ENCODE measurements at regions not wholly inside any gene's neighbourhood (a gene's known extent, or its start where the extent isn't known, plus 50 kb on each side); places are given as distances from the start of the nearest gene placed in this dataset.

DNA sequence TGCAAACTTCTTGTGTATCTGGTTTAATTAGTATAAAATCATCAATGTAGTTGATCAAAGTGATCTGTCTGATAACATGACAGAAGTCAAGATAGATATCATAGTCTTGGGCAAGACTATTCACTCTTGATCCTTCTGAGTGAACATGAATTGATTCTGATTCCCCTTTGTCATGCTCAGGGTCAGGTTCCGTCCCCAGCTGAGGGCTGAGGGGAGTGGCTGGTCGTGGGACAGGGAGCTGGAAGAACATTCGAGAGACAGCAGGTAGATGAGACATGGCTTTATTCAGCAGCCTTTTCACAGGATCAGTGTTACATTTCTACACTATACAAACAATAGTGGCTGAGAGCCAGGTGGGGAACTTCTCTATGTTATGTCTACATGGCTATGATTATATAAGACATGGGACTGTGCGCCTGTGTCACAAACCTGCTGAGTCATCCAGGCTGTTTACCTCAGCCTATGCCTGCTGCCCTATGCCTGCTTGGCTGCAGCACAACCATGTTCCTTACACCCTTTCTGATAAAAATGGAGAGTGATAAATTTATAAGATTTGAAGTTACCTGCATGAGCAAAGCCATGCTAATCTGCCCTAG lies 586.9 kb upstream of the NR3C2 start:
- DNase-seq = no peak

DNA sequence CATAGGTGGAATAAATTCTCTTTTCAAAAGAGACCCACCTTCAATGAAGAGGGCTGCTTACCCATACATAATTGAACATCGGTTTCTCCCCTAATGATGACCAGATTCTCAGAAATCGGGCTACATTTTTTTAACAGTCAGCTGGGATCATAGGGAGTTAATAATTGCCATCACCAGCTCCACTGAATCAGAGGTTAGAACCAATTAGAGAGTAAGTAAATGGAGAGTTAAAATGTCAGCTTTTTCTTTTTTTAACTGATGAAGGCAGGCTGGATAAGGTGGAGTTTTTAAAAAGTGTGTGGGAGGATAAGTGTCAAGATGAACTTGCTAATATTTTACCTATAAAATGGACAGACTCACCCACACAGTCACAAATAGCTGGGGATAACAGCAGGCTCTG lies 584.5 kb upstream of the NR3C2 start:
- DNase-seq = no peak

- DNase-seq = no peak
These were observed 575.0 kb upstream of the NR3C2 start for GRCh38 chr4:149017002-149017734.

- DNase-seq = no peak
These were observed 567.0 kb upstream of the NR3C2 start for GRCh38 chr4:149009223-149009622.

DNA sequence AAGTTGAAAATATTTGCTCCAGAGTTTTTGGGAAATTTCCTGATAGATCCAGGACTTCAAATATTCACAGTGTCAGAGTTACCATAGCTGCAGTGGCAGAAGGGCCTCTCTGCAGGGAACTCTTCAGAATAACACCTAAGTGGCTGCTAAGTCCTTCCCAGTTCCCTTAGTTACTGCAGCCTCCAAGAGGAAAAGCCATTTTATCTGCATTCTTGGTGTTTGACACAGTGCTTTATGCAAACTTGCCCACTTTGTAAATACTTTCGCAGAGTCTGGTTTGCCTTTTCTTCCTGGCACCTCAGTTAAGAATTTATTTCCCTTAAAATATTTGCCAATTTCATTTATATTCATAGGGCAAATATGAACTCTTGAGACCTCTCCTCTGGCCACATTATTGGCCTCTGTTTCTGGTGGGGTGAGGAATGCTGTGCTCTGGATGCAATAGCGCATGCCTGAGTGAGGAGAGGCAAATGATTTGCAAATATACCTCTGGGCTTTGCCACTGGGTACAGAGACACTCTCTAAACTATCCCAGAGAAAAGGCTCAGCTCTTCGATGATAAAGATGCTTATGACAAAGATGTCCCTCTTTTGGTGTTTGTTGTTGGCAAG lies 566.3 kb upstream of the NR3C2 start:
- no peak for DNase-seq

- DNase-seq = peak; percentile 0 to 36
These were observed 563.0 kb upstream of the NR3C2 start for GRCh38 chr4:149005191-149005590.

GRCh38 chr4:148999924-149000323 lies 557.7 kb upstream of the NR3C2 start:
- DNase-seq = no peak

DNA sequence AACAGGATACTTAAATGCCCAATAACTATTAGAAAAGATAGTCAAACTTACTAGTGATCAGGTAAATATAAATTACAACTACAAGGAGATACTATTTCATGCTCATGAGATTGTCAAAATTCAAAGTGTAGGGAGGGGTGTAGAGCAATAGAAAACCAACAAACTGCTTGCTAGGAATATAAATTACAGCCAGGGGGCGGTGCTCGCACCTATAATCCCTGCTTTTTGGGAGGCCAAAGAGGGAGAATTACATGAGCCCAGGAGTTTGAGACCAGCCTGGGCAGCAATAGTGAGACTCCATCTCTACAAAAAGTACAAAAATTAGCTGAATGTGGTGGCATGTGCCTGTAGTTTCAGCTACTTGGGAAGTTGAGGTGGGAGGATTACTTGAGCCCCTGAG lies 556.5 kb upstream of the NR3C2 start:
- DNase-seq = peak in 1 of 2 experiments; percentile 3

GRCh38 chr4:148986951-148987350 lies 544.7 kb upstream of the NR3C2 start:
- DNase-seq = no peak

DNA sequence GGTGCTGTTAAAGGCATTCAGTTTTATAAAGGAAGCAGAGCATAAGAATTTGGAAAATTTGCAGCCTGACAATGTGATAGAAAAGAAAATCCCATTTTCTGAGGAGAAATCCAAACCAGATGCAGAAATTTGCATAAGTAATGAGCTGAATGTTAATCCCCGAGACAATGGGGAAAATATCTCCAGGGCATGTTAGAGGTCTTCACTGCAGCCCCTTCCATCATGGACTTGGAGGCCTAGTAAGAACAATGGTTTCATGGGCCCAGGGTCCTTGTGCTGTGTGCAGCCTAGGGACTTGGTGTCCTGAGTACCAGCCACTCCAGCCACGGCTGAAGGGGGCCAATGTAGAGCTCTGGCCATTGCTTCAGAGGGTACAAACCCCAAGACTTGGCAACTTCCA lies 542.7 kb upstream of the NR3C2 start:
- no peak for DNase-seq

GRCh38 chr4:148982200-148982599 lies 540.0 kb upstream of the NR3C2 start:
- no peak for DNase-seq

DNA sequence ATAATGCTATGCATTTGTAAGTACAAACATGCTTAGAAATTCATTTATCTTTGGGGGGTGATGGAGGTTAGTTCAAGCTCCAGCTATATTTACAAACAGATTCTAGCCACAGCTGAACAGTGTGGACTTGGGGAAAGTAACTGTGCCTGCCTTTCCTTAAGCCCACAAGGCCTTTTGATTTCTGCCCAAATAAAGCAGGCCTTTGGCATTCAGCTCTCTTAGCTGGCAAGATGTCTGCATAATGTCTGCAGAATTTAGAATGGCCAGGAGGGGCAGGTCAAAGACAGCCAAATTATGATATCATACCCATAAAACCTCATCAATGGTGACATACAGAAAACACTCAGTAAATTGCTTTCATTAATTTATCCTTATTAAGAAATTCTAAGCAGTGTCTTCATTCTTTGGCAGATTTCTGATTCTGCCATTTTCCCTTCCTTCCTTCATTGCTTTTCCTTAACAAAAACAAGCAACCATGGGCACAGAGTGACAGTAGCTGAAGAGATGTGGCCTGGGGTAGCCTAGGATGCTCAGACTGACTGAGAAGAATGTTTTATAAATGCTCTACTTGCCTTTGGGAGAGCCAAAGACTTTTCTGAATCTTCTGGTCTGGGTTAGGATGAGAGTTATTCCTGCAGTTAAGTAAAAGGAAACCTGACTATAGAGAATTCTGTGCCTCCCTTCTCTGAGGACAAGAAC lies 538.7 kb upstream of the NR3C2 start:
- no peak for DNase-seq

DNA sequence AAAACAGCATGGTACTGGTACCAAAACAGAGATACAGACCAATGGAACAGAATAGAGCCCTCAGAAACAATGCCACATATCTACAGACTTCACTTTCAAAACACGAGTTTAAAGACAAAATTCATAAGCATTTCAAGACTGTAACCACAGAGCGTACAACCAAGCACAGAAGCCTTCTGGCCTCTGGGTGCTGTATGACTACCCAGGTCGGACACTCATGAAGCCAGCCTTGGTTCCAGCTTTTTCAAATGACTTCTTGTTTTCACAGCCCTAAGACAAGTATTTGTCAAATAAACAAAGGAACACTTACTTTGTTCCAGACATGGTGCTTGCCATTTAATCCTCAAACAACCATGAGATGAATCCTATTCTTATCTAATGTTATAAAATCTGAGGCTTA lies 536.1 kb upstream of the NR3C2 start:
- no peak for DNase-seq

- DNase-seq = no peak
These were observed 533.2 kb upstream of the NR3C2 start for GRCh38 chr4:148975464-148975863.

DNA sequence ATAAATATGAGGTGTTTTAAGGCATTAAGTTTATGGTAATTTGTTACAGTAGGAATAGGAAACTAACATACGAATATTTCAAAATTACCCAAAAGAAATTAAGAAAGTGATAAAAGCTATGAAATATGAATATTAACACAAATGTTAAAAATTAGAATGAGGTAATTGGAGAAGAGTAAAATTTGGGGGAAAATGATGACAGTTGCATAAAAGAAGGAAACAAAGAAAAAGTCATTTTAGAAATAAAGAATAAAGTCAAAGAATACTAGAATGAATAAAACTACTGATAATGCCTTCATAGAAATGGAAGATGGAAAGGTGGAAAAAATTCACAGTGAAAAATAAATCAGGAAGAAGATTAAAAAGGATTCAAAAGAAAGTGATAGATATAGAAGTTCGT lies 522.9 kb upstream of the NR3C2 start:
- DNase-seq = no peak

DNA sequence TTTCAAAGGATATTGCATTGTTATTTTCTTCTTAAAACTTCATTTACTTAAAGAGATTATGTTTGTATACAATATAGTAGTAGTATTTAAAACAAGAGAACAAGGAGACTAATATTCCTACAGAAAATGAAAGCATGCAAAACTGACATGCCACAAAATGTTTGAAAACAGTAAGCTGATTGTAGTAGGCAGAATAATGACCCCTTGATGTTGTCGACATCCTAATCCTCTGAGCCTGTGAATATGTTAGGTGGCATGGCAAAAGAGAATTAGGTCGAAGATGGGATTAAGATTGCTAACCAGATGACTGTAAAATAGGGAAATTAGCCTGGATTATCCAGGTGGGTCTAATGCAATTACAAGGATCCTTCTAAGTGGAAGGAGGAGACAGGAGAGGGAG lies 522.2 kb upstream of the NR3C2 start:
- peak in 1 of 2 experiments; percentile 2 for DNase-seq

DNA sequence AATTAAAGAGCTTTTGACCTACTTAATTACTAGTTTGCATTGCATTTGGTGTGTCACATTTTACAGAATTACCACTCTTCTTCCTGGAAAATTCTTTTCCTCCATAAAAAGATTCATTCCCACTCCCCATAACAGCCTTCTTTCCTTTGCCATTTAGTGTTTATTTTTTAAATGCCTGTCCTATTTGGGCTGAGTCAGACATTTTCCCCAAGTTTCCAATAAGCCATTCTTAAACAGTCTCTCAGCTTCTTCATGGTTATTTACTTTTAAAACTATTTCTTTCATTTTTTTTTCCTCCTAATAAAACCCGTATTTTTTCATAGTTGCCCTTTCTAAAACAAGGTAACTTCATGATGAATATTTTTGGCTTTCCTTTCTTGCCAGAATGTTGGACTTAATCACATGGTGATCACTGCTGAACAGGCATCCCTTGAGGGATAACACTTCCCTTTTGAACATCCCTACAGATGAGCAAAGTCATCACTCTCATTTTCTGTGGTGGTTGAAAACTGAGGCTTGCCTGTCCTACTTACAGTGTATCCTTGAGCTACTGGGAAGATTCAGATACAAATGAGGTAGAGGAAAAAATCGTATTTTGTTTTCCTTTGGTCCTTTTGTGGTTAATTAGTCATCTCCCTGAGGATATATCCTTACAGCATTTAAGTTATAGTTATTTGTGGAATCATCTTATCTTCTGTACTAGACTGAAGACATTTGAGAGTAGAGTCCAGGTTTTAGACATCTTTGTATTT lies 520.5 kb upstream of the NR3C2 start:
- DNase-seq = no peak

DNA sequence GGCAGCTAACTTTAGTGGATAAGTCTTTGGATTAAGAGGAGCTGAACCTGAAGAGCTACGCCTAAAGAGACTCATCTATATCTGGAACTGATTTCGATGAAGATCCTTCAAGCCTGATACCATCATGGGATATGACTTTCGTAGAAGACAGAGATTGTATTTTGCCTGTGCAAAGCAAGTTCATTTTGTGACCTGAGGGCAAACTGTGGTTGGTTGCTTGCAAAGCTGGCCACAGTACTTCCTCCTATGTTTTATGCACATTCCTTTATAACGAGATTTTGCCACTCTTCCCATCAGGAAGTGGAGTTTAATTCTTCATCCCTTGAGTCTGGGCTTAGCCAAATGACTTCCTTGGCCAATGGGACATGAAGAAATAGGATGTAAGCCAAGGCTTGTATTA lies 519.3 kb upstream of the NR3C2 start:
- no peak for DNase-seq

GRCh38 chr4:148958317-148958716 lies 516.1 kb upstream of the NR3C2 start:
- DNase-seq = no peak

GRCh38 chr4:148955564-148956297 lies 513.5 kb upstream of the NR3C2 start:
- DNase-seq = no peak

DNA sequence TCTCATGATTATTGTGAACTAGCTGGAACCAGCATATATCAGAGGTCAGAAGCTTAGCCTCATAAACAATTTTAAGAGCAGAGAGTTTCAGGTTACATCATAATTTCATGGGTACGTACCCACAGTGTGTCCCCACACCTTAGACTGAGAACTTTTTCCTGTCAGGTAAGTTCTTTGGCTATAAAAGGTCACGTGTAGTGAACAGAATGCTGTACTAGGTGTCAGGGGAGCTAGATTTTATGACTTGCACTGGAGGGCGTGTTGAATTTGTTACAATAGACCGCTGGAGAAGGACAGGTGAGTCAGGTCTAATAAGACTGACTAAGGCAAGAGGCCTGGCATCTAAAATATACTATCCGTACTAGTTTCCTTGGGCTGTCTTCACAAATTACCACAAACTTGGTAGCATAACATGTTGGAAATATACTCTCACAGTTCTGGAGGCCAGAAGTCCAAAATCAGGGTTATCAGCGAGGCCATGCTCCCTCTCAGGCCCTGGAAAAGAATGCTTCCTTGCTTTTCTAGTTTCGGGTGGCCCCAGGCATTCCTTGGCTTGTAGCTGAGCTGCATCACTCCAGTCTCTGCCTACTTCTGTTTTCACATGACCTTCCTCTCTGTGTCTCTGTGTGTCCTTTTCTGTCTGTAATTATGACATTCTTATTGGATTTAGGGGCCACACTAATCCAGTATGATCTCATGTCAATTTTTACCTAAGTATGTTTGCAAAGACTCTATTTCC lies 512.0 kb upstream of the NR3C2 start:
- DNase-seq = no peak

- DNase-seq = no peak
These were observed 509.1 kb upstream of the NR3C2 start for GRCh38 chr4:148951346-148951745.
